ENCODE measurements at regions not wholly inside any gene's neighbourhood (a gene's known extent, or its start where the extent isn't known, plus 50 kb on each side); places are given as distances from the start of the nearest gene placed in this dataset.

DNA sequence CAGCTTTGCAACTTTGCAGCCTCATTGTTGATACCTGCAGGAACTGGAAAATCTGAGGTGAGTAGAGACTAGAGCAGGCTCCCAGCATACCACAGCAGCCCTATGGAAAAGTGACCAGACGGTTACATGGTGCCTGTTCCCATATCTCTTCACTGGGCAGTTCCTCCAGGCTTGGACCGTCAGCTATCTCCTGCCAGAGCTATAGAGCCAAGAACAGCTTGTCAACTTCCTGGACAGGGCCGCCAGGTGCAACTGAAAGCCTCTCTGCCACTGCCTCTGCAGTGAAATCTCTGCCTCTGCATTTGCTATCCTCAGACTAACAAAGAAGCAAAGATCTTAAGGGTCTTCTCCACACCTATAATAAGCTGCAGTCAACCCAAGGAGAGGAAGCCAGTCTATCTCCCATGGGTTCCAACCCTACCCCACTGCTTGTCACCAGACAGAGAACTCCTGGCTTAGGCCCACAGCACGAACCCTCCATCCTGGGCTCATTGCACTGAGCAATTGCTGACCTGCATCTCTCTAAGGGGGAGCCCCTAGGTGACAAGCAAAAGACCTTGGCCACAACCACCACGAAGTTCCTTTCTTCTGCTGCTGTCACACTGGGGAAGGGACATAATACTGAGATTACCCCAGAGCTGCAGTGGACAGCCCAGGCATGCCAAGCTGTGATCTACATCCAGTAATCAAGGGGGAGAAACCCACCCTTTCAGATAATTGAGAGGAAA is 60.1 kb upstream of the KHDRBS2 start:
- no peaks in the 10 kb centered on the region for H3K27me3 ChIP-seq (ENCODE audit: insufficient read depth)
- H3K27ac Mint-ChIP-seq = no peak overlapping the region
- H4K20me1 ChIP-seq (replicated peaks; ENCODE audit: insufficient read depth) = no peaks in the 10 kb centered on the region
- no peak overlapping the region for H3K27ac ChIP-seq (ENCODE audit: low read depth)
- no peak overlapping the region for H3K4me3 Mint-ChIP-seq
- no peaks in the 10 kb centered on the region for H3K9me2 ChIP-seq (ENCODE audit: insufficient read depth)
- H3K4me3 ChIP-seq = no peak overlapping the region
- 0 out of 3 replicates have a peak, but pooled peaks cover 4% of the 10 kb centered on the region for H3K36me3 Mint-ChIP-seq (ENCODE audit: low read depth)
- DNase-seq (ENCODE audit: low spot score) (no peak), ATAC-seq (no peak)
- H3K4me1 Mint-ChIP-seq = no peaks in the 10 kb centered on the region
- H2AFZ ChIP-seq = no peak overlapping the region
- H3F3A ChIP-seq (replicated peaks; ENCODE audit: low read depth) = no peaks in the 10 kb centered on the region
- no peak overlapping the region for H3K4me2 ChIP-seq
- H3K36me3 ChIP-seq (ENCODE audit: insufficient read depth) = no peaks in the 10 kb centered on the region
- no peaks in the 10 kb centered on the region for H3K27me3 Mint-ChIP-seq (ENCODE audit: insufficient read depth, low read depth, poor library complexity)
- H3K9me3 Mint-ChIP-seq = peaks cover 17% of the 10 kb centered on the region; the same call in 2 of the 3 replicates
- no peaks in the 10 kb centered on the region for H3K4me1 ChIP-seq (ENCODE audit: insufficient read depth)
- TF ChIP-seq, protein P1, sequence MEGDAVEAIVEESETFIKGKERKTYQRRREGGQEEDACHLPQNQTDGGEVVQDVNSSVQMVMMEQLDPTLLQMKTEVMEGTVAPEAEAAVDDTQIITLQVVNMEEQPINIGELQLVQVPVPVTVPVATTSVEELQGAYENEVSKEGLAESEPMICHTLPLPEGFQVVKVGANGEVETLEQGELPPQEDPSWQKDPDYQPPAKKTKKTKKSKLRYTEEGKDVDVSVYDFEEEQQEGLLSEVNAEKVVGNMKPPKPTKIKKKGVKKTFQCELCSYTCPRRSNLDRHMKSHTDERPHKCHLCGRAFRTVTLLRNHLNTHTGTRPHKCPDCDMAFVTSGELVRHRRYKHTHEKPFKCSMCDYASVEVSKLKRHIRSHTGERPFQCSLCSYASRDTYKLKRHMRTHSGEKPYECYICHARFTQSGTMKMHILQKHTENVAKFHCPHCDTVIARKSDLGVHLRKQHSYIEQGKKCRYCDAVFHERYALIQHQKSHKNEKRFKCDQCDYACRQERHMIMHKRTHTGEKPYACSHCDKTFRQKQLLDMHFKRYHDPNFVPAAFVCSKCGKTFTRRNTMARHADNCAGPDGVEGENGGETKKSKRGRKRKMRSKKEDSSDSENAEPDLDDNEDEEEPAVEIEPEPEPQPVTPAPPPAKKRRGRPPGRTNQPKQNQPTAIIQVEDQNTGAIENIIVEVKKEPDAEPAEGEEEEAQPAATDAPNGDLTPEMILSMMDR (conservative IDR thresholded peaks at IDR 0.05; ENCODE audit: low read depth in 2 of 2) = no peak
- TF ChIP-seq, protein P2, sequence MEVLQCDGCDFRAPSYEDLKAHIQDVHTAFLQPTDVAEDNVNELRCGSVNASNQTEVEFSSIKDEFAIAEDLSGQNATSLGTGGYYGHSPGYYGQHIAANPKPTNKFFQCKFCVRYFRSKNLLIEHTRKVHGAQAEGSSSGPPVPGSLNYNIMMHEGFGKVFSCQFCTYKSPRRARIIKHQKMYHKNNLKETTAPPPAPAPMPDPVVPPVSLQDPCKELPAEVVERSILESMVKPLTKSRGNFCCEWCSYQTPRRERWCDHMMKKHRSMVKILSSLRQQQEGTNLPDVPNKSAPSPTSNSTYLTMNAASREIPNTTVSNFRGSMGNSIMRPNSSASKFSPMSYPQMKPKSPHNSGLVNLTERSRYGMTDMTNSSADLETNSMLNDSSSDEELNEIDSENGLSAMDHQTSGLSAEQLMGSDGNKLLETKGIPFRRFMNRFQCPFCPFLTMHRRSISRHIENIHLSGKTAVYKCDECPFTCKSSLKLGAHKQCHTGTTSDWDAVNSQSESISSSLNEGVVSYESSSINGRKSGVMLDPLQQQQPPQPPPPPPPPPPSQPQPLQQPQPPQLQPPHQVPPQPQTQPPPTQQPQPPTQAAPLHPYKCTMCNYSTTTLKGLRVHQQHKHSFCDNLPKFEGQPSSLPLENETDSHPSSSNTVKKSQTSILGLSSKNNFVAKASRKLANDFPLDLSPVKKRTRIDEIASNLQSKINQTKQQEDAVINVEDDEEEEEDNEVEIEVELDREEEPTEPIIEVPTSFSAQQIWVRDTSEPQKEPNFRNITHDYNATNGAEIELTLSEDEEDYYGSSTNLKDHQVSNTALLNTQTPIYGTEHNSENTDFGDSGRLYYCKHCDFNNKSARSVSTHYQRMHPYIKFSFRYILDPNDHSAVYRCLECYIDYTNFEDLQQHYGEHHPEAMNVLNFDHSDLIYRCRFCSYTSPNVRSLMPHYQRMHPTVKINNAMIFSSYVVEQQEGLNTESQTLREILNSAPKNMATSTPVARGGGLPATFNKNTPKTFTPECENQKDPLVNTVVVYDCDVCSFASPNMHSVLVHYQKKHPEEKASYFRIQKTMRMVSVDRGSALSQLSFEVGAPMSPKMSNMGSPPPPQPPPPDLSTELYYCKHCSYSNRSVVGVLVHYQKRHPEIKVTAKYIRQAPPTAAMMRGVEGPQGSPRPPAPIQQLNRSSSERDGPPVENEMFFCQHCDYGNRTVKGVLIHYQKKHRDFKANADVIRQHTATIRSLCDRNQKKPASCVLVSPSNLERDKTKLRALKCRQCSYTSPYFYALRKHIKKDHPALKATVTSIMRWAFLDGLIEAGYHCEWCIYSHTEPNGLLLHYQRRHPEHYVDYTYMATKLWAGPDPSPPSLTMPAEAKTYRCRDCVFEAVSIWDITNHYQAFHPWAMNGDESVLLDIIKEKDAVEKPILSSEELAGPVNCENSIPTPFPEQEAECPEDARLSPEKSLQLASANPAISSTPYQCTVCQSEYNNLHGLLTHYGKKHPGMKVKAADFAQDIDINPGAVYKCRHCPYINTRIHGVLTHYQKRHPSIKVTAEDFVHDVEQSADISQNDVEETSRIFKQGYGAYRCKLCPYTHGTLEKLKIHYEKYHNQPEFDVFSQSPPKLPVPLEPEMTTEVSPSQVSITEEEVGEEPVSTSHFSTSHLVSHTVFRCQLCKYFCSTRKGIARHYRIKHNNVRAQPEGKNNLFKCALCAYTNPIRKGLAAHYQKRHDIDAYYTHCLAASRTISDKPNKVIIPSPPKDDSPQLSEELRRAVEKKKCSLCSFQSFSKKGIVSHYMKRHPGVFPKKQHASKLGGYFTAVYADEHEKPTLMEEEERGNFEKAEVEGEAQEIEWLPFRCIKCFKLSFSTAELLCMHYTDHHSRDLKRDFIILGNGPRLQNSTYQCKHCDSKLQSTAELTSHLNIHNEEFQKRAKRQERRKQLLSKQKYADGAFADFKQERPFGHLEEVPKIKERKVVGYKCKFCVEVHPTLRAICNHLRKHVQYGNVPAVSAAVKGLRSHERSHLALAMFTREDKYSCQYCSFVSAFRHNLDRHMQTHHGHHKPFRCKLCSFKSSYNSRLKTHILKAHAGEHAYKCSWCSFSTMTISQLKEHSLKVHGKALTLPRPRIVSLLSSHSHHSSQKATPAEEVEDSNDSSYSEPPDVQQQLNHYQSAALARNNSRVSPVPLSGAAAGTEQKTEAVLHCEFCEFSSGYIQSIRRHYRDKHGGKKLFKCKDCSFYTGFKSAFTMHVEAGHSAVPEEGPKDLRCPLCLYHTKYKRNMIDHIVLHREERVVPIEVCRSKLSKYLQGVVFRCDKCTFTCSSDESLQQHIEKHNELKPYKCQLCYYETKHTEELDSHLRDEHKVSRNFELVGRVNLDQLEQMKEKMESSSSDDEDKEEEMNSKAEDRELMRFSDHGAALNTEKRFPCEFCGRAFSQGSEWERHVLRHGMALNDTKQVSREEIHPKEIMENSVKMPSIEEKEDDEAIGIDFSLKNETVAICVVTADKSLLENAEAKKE (CRISPR knock-in tag; IDR thresholded peaks at IDR 0.05) = no peak
- TF ChIP-seq, protein P3, sequence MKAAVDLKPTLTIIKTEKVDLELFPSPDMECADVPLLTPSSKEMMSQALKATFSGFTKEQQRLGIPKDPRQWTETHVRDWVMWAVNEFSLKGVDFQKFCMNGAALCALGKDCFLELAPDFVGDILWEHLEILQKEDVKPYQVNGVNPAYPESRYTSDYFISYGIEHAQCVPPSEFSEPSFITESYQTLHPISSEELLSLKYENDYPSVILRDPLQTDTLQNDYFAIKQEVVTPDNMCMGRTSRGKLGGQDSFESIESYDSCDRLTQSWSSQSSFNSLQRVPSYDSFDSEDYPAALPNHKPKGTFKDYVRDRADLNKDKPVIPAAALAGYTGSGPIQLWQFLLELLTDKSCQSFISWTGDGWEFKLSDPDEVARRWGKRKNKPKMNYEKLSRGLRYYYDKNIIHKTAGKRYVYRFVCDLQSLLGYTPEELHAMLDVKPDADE (IDR thresholded peaks at IDR 0.05) = no peak
- TF ChIP-seq CREB1 (CRISPR knock-in tag; IDR thresholded peaks at IDR 0.05; ENCODE audit: low read depth) (no peak), POLR2AphosphoS5 (IDR thresholded peaks at IDR 0.05; ENCODE audit: low read depth) (no peak), EZH2phosphoT487 (IDR thresholded peaks at IDR 0.05; ENCODE audit: unreplicated experiment) (no peak), ZNF331 (CRISPR knock-in tag; IDR thresholded peaks at IDR 0.05; ENCODE audit: low read depth) (no peak), EZH2 (IDR thresholded peaks at IDR 0.05; ENCODE audit: low read depth, unreplicated experiment) (no peak), JUNB (IDR thresholded peaks at IDR 0.05; ENCODE audit: unreplicated experiment) (no peak), STAT1 (IDR thresholded peaks at IDR 0.05; ENCODE audit: unreplicated experiment) (no peak), ZNF114 (CRISPR knock-in tag; IDR thresholded peaks at IDR 0.05) (no peak), NANOG (IDR thresholded peaks at IDR 0.05; ENCODE audit: borderline replicate concordance) (no peak)
- TF ChIP-seq, protein P4, sequence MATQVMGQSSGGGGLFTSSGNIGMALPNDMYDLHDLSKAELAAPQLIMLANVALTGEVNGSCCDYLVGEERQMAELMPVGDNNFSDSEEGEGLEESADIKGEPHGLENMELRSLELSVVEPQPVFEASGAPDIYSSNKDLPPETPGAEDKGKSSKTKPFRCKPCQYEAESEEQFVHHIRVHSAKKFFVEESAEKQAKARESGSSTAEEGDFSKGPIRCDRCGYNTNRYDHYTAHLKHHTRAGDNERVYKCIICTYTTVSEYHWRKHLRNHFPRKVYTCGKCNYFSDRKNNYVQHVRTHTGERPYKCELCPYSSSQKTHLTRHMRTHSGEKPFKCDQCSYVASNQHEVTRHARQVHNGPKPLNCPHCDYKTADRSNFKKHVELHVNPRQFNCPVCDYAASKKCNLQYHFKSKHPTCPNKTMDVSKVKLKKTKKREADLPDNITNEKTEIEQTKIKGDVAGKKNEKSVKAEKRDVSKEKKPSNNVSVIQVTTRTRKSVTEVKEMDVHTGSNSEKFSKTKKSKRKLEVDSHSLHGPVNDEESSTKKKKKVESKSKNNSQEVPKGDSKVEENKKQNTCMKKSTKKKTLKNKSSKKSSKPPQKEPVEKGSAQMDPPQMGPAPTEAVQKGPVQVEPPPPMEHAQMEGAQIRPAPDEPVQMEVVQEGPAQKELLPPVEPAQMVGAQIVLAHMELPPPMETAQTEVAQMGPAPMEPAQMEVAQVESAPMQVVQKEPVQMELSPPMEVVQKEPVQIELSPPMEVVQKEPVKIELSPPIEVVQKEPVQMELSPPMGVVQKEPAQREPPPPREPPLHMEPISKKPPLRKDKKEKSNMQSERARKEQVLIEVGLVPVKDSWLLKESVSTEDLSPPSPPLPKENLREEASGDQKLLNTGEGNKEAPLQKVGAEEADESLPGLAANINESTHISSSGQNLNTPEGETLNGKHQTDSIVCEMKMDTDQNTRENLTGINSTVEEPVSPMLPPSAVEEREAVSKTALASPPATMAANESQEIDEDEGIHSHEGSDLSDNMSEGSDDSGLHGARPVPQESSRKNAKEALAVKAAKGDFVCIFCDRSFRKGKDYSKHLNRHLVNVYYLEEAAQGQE (IDR thresholded peaks at IDR 0.05; ENCODE audit: unreplicated experiment) = no peak
- no peaks in the 10 kb centered on the region for H3K79me2 ChIP-seq (replicated peaks; ENCODE audit: insufficient read depth)

Measured in GM23338 (cell line).